ENCODE measurements at regions not wholly inside any gene's neighbourhood (a gene's known extent, or its start where the extent isn't known, plus 50 kb on each side); places are given as distances from the start of the nearest gene placed in this dataset.
"Not testable (repeated sequence)": the region's sequence is repeated elsewhere in the genome, so short reads cannot be mapped to it uniquely, and the experiment has no call there.

DNA sequence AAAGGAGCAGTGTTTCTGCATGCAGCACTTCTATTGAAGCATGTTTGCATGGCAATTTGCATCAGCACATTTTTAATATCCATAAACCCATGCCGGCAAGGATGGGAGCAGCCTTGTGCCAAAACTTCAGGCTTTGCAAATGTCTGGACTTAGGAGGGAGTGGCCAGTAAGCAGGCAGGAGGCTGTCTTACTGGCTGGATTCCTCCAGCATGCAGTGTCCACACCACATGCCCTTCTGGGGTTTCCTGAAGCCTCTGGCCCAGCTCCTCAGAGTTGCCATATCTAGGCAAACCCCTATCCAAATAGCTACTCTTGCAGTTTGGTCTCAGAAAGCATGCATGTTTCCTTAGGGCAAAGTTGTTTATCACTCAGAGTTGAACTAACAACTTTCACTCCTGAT, 139.1 kb upstream of the MRPS22 start:
- Histone ChIP-seq H3K36me3 (ENCODE audit: insufficient read depth) (no peaks in the 10 kb centered on the region), H3K4me3 (ENCODE audit: low read depth, low read length) (no peak overlapping the region), H3K27ac (ENCODE audit: low read depth) (no peak overlapping the region), H3K4me1 (ENCODE audit: insufficient read depth) (no peaks in the 10 kb centered on the region)
- WGBS = 48% methylated on average over 1 of the region's 1 CpG
- no peak for DNase-seq (ENCODE audit: extremely low spot score)

- Histone ChIP-seq H3K27ac (ENCODE audit: low read depth) (no peak overlapping the region), H3K36me3 (ENCODE audit: insufficient read depth) (no peaks in the 10 kb centered on the region), H3K4me3 (ENCODE audit: low read depth, low read length) (no peak overlapping the region), H3K4me1 (ENCODE audit: insufficient read depth) (no peaks in the 10 kb centered on the region)
- no peak for DNase-seq (ENCODE audit: extremely low spot score)
- WGBS = 63% methylated on average over 5 of the region's 5 CpGs
Measured at GRCh38 chr3:139213936-139214335, 129.9 kb upstream of the MRPS22 start.

DNA sequence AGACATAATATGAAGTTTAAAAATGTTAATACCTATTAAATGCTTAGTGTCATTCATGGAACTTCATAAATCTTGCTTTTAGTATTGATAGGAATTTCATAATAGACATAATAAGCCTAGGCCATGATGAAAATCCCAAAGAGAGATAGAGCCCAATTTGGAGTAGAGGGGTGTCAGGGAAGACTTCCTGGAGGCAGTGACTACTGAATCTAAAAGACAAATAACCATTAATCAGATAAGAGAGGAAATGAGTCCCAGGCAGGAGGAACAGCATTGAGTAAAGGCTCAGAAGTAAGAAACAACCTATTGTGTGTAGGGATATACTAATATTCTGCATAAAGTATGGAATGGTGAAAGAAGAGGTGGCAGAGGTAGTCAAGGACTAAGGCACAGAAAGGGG, 126.9 kb upstream of the MRPS22 start:
- Histone ChIP-seq H3K27ac (ENCODE audit: low read depth) (no peak overlapping the region), H3K4me1 (ENCODE audit: insufficient read depth) (no peaks in the 10 kb centered on the region), H3K4me3 (ENCODE audit: low read depth, low read length) (no peak overlapping the region), H3K36me3 (ENCODE audit: insufficient read depth) (no peaks in the 10 kb centered on the region)
- no peak for DNase-seq (ENCODE audit: extremely low spot score)

DNA sequence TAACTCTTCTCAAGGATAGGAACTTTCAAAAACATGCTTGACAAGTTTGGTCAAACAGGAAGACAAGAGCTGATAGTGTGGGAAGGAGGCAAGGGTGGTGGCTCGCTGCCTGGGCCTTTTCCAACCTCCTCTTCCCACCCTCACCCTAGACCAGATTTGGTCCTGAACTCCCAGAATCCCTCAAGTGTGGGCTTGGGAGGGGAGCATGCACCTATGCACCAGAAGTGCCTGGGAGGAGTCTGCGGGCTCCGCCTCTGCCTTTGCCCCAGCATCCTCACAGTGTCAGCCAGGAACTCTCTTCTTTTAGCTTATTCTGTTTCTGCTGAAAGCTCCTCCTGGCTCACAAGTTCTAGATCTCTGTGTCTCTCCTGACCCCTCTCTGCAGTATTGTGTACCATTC, 126.2 kb upstream of the MRPS22 start:
- H3K36me3 ChIP-seq (ENCODE audit: insufficient read depth) = no peaks in the 10 kb centered on the region
- H3K27ac ChIP-seq (ENCODE audit: low read depth) = no peak overlapping the region
- WGBS = 86% methylated on average over 3 of the region's 3 CpGs
- H3K4me3 ChIP-seq (ENCODE audit: low read depth, low read length) = no peak overlapping the region
- H3K4me1 ChIP-seq (ENCODE audit: insufficient read depth) = no peaks in the 10 kb centered on the region
- DNase-seq (ENCODE audit: extremely low spot score) = no peak

GRCh38 chr3:139218046-139218445, 125.8 kb upstream of the MRPS22 start:
- Histone ChIP-seq H3K4me3 (ENCODE audit: low read depth, low read length) (no peak overlapping the region), H3K4me1 (ENCODE audit: insufficient read depth) (no peaks in the 10 kb centered on the region), H3K36me3 (ENCODE audit: insufficient read depth) (no peaks in the 10 kb centered on the region), H3K27ac (ENCODE audit: low read depth) (no peak overlapping the region)
- DNase-seq (ENCODE audit: extremely low spot score) = no peak
- 91% methylated on average over 2 of the region's 2 CpGs for WGBS

DNA sequence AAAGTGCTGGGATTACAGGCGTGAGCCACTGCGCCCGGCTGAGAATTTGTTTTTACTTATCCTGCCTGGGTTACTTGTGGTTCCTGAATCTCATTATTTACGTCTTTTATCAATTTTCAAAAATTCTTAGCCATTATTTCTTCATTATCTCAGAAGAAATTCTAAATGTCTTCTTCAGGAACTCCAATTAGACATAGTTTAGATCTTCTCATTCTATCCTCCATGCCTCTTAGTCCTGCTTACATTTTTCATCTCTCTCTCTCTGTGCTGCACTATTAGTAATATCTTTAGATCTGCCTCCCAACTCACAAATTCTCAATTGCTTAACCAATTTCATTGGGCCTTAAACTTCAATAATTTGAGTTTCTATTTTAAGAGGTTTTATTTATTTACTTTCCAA, 124.4 kb upstream of the MRPS22 start:
- WGBS = 90% methylated on average over 4 of the region's 4 CpGs
- H3K4me1 ChIP-seq (ENCODE audit: insufficient read depth) = no peaks in the 10 kb centered on the region
- H3K27ac ChIP-seq (ENCODE audit: low read depth) = no peak overlapping the region
- H3K36me3 ChIP-seq (ENCODE audit: insufficient read depth) = no peaks in the 10 kb centered on the region
- H3K4me3 ChIP-seq (ENCODE audit: low read depth, low read length) = no peak overlapping the region
- no peak for DNase-seq (ENCODE audit: extremely low spot score)

GRCh38 chr3:139222100-139222657, 121.6 kb upstream of the MRPS22 start:
- Histone ChIP-seq H3K4me1 (ENCODE audit: insufficient read depth) (no peaks in the 10 kb centered on the region), H3K27ac (ENCODE audit: low read depth) (no peak overlapping the region), H3K4me3 (ENCODE audit: low read depth, low read length) (no peak overlapping the region), H3K36me3 (ENCODE audit: insufficient read depth) (no peaks in the 10 kb centered on the region)
- no peak for DNase-seq (ENCODE audit: extremely low spot score)
- 63% methylated on average over 8 of the region's 8 CpGs for WGBS

DNA sequence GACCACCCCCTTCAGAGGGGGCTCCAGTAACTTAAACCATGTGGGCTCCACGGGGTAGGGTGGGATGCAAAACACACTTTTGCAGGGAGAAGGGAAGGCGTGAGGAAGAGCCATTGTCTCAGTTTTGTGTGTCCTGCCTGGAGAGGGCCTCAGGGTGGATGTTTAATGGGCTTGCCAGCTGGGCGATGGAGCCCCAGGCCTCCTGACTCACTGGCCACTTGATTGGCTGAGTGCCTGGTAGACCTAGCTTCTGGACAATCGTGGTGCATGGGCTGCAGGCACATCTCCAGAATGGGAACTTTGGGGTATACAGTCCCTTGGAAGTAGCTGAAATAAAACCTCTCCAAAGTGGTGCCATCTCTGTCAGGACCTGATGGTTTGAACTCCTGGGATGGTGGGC, 118.3 kb upstream of the MRPS22 start:
- DNase-seq (ENCODE audit: extremely low spot score) = no peak
- no peaks in the 10 kb centered on the region for H3K4me1 ChIP-seq (ENCODE audit: insufficient read depth)
- no peak overlapping the region for H3K4me3 ChIP-seq (ENCODE audit: low read depth, low read length)
- no peak overlapping the region for H3K27ac ChIP-seq (ENCODE audit: low read depth)
- no peaks in the 10 kb centered on the region for H3K36me3 ChIP-seq (ENCODE audit: insufficient read depth)
- WGBS = 61% methylated on average over 4 of the region's 4 CpGs

DNA sequence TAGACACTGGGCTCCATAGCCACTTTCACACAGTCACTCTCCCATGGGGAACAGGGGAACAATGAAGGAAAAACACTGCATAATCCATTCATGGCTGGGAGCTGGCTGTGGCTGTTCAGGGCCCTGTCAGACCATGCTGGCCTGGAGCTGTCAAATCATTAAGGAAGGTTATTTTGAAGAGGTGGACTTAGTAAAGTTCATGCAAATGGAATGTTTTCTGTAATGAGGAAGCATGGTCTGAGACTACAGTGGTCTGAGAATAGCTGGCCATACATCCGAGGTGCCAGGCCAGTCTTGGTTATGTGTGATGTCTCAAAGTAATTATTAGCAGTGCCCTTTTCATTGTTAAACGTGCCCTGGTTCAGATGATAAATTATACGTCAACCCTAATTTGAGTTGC, 117.1 kb upstream of the MRPS22 start:
- Histone ChIP-seq H3K4me1 (ENCODE audit: insufficient read depth) (no peaks in the 10 kb centered on the region), H3K27ac (ENCODE audit: low read depth) (no peak overlapping the region), H3K4me3 (ENCODE audit: low read depth, low read length) (no peak overlapping the region), H3K36me3 (ENCODE audit: insufficient read depth) (no peaks in the 10 kb centered on the region)
- DNase-seq (ENCODE audit: extremely low spot score) = no peak
- 65% methylated on average over 3 of the region's 3 CpGs for WGBS

- no peaks in the 10 kb centered on the region for H3K36me3 ChIP-seq (ENCODE audit: insufficient read depth)
- no peak overlapping the region for H3K4me3 ChIP-seq (ENCODE audit: low read depth, low read length)
- H3K27ac ChIP-seq (ENCODE audit: low read depth) = no peak overlapping the region
- no peak for DNase-seq (ENCODE audit: extremely low spot score)
- H3K4me1 ChIP-seq (ENCODE audit: insufficient read depth) = no peaks in the 10 kb centered on the region
- WGBS = 34% methylated on average over 1 of the region's 1 CpG
Measured at GRCh38 chr3:139227165-139227564, 116.7 kb upstream of the MRPS22 start.

DNA sequence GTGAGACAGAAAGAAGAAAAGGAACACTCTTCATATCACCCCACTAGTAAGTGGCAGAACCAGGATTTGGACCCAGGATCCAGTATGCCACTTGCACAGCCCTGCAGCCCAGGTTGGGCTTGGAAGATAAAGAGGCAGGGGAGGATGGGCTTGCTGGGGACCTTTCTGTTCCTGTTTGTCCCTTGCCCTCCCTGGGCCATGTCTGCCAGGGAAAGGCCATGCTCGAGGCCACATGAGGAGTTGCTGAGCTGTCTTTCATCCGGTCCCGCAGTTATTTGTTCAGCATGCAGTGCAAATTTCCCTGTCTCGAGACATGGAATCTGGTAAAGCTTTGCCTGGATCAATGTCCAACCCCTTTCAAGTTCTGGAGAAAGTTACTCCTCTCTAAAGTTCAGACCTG, 116.0 kb upstream of the MRPS22 start:
- Histone ChIP-seq H3K27ac (ENCODE audit: low read depth) (no peak overlapping the region), H3K4me3 (ENCODE audit: low read depth, low read length) (no peak overlapping the region), H3K4me1 (ENCODE audit: insufficient read depth) (no peaks in the 10 kb centered on the region), H3K36me3 (ENCODE audit: insufficient read depth) (no peaks in the 10 kb centered on the region)
- DNase-seq (ENCODE audit: extremely low spot score) = no peak
- WGBS = 46% methylated on average over 4 of the region's 4 CpGs

DNA sequence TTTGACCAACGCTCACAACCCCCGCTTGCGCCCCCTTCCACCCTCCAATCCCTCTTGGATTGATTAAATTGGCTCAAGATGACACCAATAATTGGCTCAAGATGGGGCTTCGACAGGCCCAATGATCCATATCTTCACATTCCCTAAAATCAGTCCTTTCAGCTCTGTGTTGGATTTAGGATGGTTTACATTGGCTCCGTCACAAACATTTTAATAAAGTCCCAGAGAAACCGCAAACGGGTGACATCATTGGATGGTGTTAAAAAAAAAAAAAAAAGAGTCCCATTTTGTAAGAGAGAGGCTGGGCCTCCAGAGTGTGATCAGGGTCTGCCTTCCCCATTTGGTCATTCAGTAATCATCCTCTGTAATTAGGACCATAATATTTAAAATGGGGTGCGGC, 113.4 kb upstream of the MRPS22 start:
- no peaks in the 10 kb centered on the region for H3K36me3 ChIP-seq (ENCODE audit: insufficient read depth)
- no peak for DNase-seq (ENCODE audit: extremely low spot score)
- H3K4me3 ChIP-seq (ENCODE audit: low read depth, low read length) = no peak overlapping the region
- no peaks in the 10 kb centered on the region for H3K4me1 ChIP-seq (ENCODE audit: insufficient read depth)
- WGBS = 73% methylated on average over 8 of the region's 8 CpGs
- no peak overlapping the region for H3K27ac ChIP-seq (ENCODE audit: low read depth)

DNA sequence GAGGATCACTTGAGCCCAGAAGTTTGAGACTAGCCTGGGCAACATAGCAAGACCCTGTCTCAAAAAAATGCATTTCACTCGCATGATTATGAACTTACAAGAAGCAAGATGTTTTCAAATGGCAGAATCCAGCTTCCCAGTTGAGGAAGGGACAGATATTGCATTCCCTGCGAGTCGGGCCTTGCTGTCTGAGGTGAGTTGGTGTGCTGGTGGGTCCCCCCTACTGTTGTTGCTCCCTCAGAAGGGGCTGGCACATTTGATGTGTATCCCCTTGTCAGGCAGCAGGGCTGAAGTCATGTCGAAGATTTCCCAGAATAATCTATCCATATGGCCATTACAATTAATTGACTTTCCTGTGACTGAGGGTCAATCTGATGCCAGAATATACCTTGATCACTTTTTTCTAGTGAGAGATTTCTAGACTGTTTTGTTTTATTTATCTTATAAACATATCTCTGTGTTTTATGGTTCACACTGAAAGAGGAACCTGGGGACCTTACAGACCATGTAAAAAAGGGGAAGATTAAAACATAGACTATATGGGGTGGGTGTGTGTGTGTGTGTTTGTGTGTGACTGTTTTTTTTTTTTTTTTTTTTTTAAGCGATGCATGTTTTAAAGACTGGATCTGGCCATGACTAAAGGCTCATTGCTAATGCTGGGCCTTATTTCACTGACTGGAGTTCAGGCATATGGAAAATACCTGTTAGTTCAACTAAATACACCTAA, 112.1 kb upstream of the MRPS22 start:
- 88% methylated on average over 5 of the region's 5 CpGs for WGBS
- no peaks in the 10 kb centered on the region for H3K36me3 ChIP-seq (ENCODE audit: insufficient read depth)

DNA sequence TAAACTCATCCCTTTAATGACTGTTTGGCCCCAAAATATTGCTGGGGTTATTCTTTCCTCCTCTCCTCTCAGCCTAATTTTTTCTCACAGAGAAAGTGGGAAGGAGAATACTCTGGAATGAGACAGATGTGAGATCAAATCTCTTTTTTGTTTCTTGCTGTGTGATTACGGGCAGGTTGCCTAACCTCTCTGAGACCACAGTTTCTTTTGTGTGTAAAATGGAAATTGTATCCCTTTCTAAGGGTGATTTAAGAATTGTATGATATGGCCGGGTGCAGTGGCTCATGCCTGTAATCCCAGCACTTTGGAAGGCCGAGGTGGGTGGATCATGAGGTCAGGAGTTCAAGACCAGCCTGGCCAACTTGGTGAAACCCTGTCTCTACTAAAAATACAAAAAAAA, 111.5 kb upstream of the MRPS22 start:
- not testable (repeated sequence) for DNase-seq (ENCODE audit: extremely low spot score); H3K36me3 ChIP-seq (ENCODE audit: insufficient read depth); H3K4me3 ChIP-seq (ENCODE audit: low read depth, low read length); H3K4me1 ChIP-seq (ENCODE audit: insufficient read depth); H3K27ac ChIP-seq (ENCODE audit: low read depth)
- 89% methylated on average over 3 of the region's 3 CpGs for WGBS

More for the DNA sequence above, 112.1 kb upstream of the MRPS22 start:
- no peak for DNase-seq (ENCODE audit: extremely low spot score)
- no peak overlapping the region for H3K27ac ChIP-seq (ENCODE audit: low read depth)
- H3K4me1 ChIP-seq (ENCODE audit: insufficient read depth) = no peaks in the 10 kb centered on the region
- H3K4me3 ChIP-seq (ENCODE audit: low read depth, low read length) = no peak overlapping the region

DNA sequence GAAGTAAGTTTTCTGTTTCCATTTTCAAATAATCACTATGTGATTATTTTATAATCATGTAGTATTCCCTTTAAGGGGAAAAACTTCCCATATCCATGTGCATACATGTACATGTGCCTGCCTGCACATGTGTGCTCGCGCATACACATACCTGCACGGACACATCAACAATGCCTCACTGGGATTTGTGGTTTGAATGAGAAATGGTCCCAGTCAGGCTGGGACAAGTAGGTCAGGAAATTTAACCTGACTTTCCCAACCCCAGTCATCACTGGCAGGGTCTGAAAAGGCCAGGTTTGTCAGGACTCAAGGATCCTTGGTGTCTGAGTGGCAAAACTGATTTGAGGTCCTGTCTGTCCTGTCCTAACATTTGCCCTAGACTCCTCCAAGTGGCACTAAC, 109.3 kb upstream of the MRPS22 start:
- no peaks in the 10 kb centered on the region for H3K36me3 ChIP-seq (ENCODE audit: insufficient read depth)
- no peaks in the 10 kb centered on the region for H3K4me1 ChIP-seq (ENCODE audit: insufficient read depth)
- WGBS = 86% methylated on average over 3 of the region's 3 CpGs
- DNase-seq (ENCODE audit: extremely low spot score) = no peak
- no peak overlapping the region for H3K4me3 ChIP-seq (ENCODE audit: low read depth, low read length)
- no peak overlapping the region for H3K27ac ChIP-seq (ENCODE audit: low read depth)

Data from urinary bladder (tissue), 3 donors.